SJCRH30 (cell line): ENCODE measurements at regions not wholly inside any gene's neighbourhood (a gene's known extent, or its start where the extent isn't known, plus 50 kb on each side); places are given as distances from the start of the nearest gene placed in this dataset.
A peak's percentile ranks its signal among the peaks of the same experiment; 100 is the strongest.

Experiments used
- DNase-seq, 2 experiments: peaks; one replicate each; pipeline ENCODE4 v3.0.0-alpha.2; 2015 to 2020
- H3K27ac ChIP-seq: fragments of 250-450 bp; sonication (Bioruptor Pico); 2 replicates; pipeline ENCODE4 v1.5.1; 2020; ENCODE audit warnings: mild to moderate bottlenecking, moderate library complexity
- H3K27me3 ChIP-seq: fragments of 250-450 bp; sonication (Bioruptor Pico); 2 replicates; pipeline ENCODE4 v1.5.1; 2020; ENCODE audit warnings: mild to moderate bottlenecking, moderate library complexity
- H3K36me3 ChIP-seq: fragments of 250-450 bp; sonication (Bioruptor Pico); 2 replicates; pipeline ENCODE4 v1.5.1; 2020; ENCODE audit warnings: mild to moderate bottlenecking, moderate library complexity
- H3K4me1 ChIP-seq: fragments of 250-450 bp; sonication (Bioruptor Pico); 2 replicates; pipeline ENCODE4 v1.5.1; 2020; ENCODE audit warnings: mild to moderate bottlenecking, moderate library complexity
- H3K4me3 ChIP-seq: fragments of 250-450 bp; sonication (Bioruptor Pico); 2 replicates; pipeline ENCODE4 v1.5.1; 2020; ENCODE audit warnings: mild to moderate bottlenecking, moderate library complexity
- H3K9me3 ChIP-seq: fragments of 250-450 bp; sonication (Bioruptor Pico); replicated peaks from 2 replicates; pipeline ENCODE4 v1.5.1; 2020; ENCODE audit warnings: mild to moderate bottlenecking, moderate library complexity

GRCh38 chrX:40449396-40449795, 131.4 kb upstream of the ATP6AP2 start:
- Histone ChIP-seq H3K27me3 (no peaks in the 10 kb centered on the region), H3K36me3 (no peaks in the 10 kb centered on the region), H3K4me1 (no peaks in the 10 kb centered on the region), H3K4me3 (no peak overlapping the region), H3K27ac (no peak overlapping the region), H3K9me3 (no peaks in the 10 kb centered on the region)
- DNase-seq: no peak

- no peak for DNase-seq
- Histone ChIP-seq H3K27me3 (no peaks in the 10 kb centered on the region), H3K9me3 (no peaks in the 10 kb centered on the region), H3K4me3 (no peak overlapping the region), H3K36me3 (no peaks in the 10 kb centered on the region), H3K4me1 (no peaks in the 10 kb centered on the region), H3K27ac (no peak overlapping the region)
Observed at GRCh38 chrX:40448793-40449192, 132.0 kb upstream of the ATP6AP2 start.

GRCh38 chrX:40446921-40447320, 133.8 kb upstream of the ATP6AP2 start:
- Histone ChIP-seq H3K27ac (no peak overlapping the region), H3K4me1 (no peaks in the 10 kb centered on the region), H3K9me3 (no peaks in the 10 kb centered on the region), H3K36me3 (no peaks in the 10 kb centered on the region), H3K4me3 (no peak overlapping the region), H3K27me3 (no peaks in the 10 kb centered on the region)
- no peak for DNase-seq

- DNase-seq: no peak
- Histone ChIP-seq H3K4me3 (no peak overlapping the region), H3K4me1 (no peaks in the 10 kb centered on the region), H3K27me3 (no peaks in the 10 kb centered on the region), H3K36me3 (no peaks in the 10 kb centered on the region), H3K9me3 (no peaks in the 10 kb centered on the region), H3K27ac (no peak overlapping the region)
Observed at GRCh38 chrX:40445691-40446090, 135.1 kb upstream of the ATP6AP2 start.

- DNase-seq: no peak
- no peak overlapping the region for H3K27ac ChIP-seq
Observed at GRCh38 chrX:40444798-40445496, 135.8 kb upstream of the ATP6AP2 start.

GRCh38 chrX:40444133-40444532, 136.6 kb upstream of the ATP6AP2 start:
- no peak for DNase-seq
- Histone ChIP-seq H3K27me3 (no peaks in the 10 kb centered on the region), H3K36me3 (no peaks in the 10 kb centered on the region), H3K9me3 (no peaks in the 10 kb centered on the region), H3K4me3 (no peak overlapping the region), H3K27ac (no peak overlapping the region), H3K4me1 (no peaks in the 10 kb centered on the region)

More at GRCh38 chrX:40444798-40445496, 135.8 kb upstream of the ATP6AP2 start:
- no peaks in the 10 kb centered on the region for H3K9me3 ChIP-seq
- no peaks in the 10 kb centered on the region for H3K4me1 ChIP-seq
- no peak overlapping the region for H3K4me3 ChIP-seq
- H3K36me3 ChIP-seq: no peaks in the 10 kb centered on the region
- no peaks in the 10 kb centered on the region for H3K27me3 ChIP-seq

- no peaks in the 10 kb centered on the region for H3K4me1 ChIP-seq
- no peak overlapping the region for H3K27ac ChIP-seq
- DNase-seq: no peak
Observed at GRCh38 chrX:40440866-40441265, 139.9 kb upstream of the ATP6AP2 start.

GRCh38 chrX:40439625-40440532, 140.9 kb upstream of the ATP6AP2 start:
- Histone ChIP-seq H3K27ac (no peak overlapping the region), H3K9me3 (no peaks in the 10 kb centered on the region), H3K36me3 (no peaks in the 10 kb centered on the region), H3K27me3 (no peaks in the 10 kb centered on the region), H3K4me1 (no peaks in the 10 kb centered on the region), H3K4me3 (no peak overlapping the region)
- DNase-seq: no peak

More at GRCh38 chrX:40440866-40441265, 139.9 kb upstream of the ATP6AP2 start:
- H3K4me3 ChIP-seq: no peak overlapping the region
- H3K27me3 ChIP-seq: no peaks in the 10 kb centered on the region
- no peaks in the 10 kb centered on the region for H3K9me3 ChIP-seq
- H3K36me3 ChIP-seq: no peaks in the 10 kb centered on the region

- H3K27ac ChIP-seq: no peak overlapping the region
- no peaks in the 10 kb centered on the region for H3K4me1 ChIP-seq
- no peaks in the 10 kb centered on the region for H3K9me3 ChIP-seq
- no peak for DNase-seq
- H3K36me3 ChIP-seq: no peaks in the 10 kb centered on the region
- no peak overlapping the region for H3K4me3 ChIP-seq
- no peaks in the 10 kb centered on the region for H3K27me3 ChIP-seq
Observed at GRCh38 chrX:40437348-40437747, 143.4 kb upstream of the ATP6AP2 start.

GRCh38 chrX:40434947-40435346, 145.8 kb upstream of the ATP6AP2 start:
- peak in 1 of 2 experiments; percentile 8 for DNase-seq
- Histone ChIP-seq H3K9me3 (no peaks in the 10 kb centered on the region), H3K4me3 (no peak overlapping the region; the same call in 1 of the 2 replicates), H3K36me3 (no peaks in the 10 kb centered on the region), H3K27me3 (no peaks in the 10 kb centered on the region), H3K4me1 (no peaks in the 10 kb centered on the region), H3K27ac (no peak overlapping the region)

GRCh38 chrX:40434443-40434842, 146.3 kb upstream of the ATP6AP2 start:
- Histone ChIP-seq H3K27ac (no peak overlapping the region), H3K36me3 (no peaks in the 10 kb centered on the region), H3K27me3 (no peaks in the 10 kb centered on the region), H3K9me3 (no peaks in the 10 kb centered on the region), H3K4me3 (no peak overlapping the region; the same call in 1 of the 2 replicates), H3K4me1 (no peaks in the 10 kb centered on the region)
- DNase-seq: peak in 1 of 2 experiments; percentile 1

- Histone ChIP-seq H3K9me3 (no peaks in the 10 kb centered on the region), H3K36me3 (no peaks in the 10 kb centered on the region), H3K27me3 (no peaks in the 10 kb centered on the region), H3K4me3 (no peak overlapping the region), H3K4me1 (no peaks in the 10 kb centered on the region), H3K27ac (no peak overlapping the region)
- no peak for DNase-seq
Observed at GRCh38 chrX:40433160-40433559, 147.6 kb upstream of the ATP6AP2 start.

GRCh38 chrX:40424259-40424658, 156.5 kb upstream of the ATP6AP2 start:
- Histone ChIP-seq H3K27me3 (no peaks in the 10 kb centered on the region), H3K4me3 (no peak overlapping the region), H3K4me1 (no peaks in the 10 kb centered on the region), H3K27ac (no peak overlapping the region), H3K9me3 (no peaks in the 10 kb centered on the region), H3K36me3 (no peaks in the 10 kb centered on the region)
- DNase-seq: no peak

- no peaks in the 10 kb centered on the region for H3K9me3 ChIP-seq
- no peak overlapping the region for H3K4me3 ChIP-seq
- DNase-seq: no peak
- no peak overlapping the region for H3K27ac ChIP-seq
- H3K4me1 ChIP-seq: no peaks in the 10 kb centered on the region
- H3K36me3 ChIP-seq: no peaks in the 10 kb centered on the region
- H3K27me3 ChIP-seq: no peaks in the 10 kb centered on the region
Observed at GRCh38 chrX:40423299-40423698, 157.5 kb upstream of the ATP6AP2 start.

GRCh38 chrX:40422021-40422420, 158.7 kb upstream of the ATP6AP2 start:
- Histone ChIP-seq H3K4me3 (no peak overlapping the region), H3K9me3 (no peaks in the 10 kb centered on the region), H3K27me3 (no peaks in the 10 kb centered on the region), H3K27ac (no peak overlapping the region), H3K36me3 (no peaks in the 10 kb centered on the region), H3K4me1 (no peaks in the 10 kb centered on the region)
- no peak for DNase-seq
